ENCODE measurements at regions not wholly inside any gene's neighbourhood (a gene's known extent, or its start where the extent isn't known, plus 50 kb on each side); places are given as distances from the start of the nearest gene placed in this dataset.

GRCh38 chr2:177314722-177315264, 50.3 kb upstream of the NFE2L2 start:
- Histone ChIP-seq H3K4me1 (no peaks in the 10 kb centered on the region), H3K27me3 (no peaks in the 10 kb centered on the region), H3K9me3 (no peaks in the 10 kb centered on the region), H3K4me3 (ENCODE audit: low read depth, low read length) (no peak overlapping the region), H3K36me3 (no peaks in the 10 kb centered on the region)
- no peak for TF ChIP-seq CTCF (IDR thresholded peaks at IDR 0.05; ENCODE audit: low read depth, low read length)
- no peak for DNase-seq

- no peak for TF ChIP-seq CTCF (IDR thresholded peaks at IDR 0.05; ENCODE audit: low read depth, low read length)
- H3K4me3 ChIP-seq (ENCODE audit: low read depth, low read length) = no peak overlapping the region
Observed at GRCh38 chr2:177315364-177315763, 50.8 kb upstream of the NFE2L2 start.

GRCh38 chr2:177316756-177317155, 52.2 kb upstream of the NFE2L2 start:
- Histone ChIP-seq H3K27me3 (no peaks in the 10 kb centered on the region), H3K4me3 (ENCODE audit: low read depth, low read length) (no peak overlapping the region), H3K36me3 (no peaks in the 10 kb centered on the region), H3K9me3 (no peaks in the 10 kb centered on the region), H3K4me1 (no peaks in the 10 kb centered on the region)
- no peak for DNase-seq
- TF ChIP-seq CTCF (IDR thresholded peaks at IDR 0.05; ENCODE audit: low read depth, low read length) = no peak

More at GRCh38 chr2:177315364-177315763, 50.8 kb upstream of the NFE2L2 start:
- DNase-seq = no peak
- no peaks in the 10 kb centered on the region for H3K9me3 ChIP-seq
- H3K27me3 ChIP-seq = no peaks in the 10 kb centered on the region
- no peaks in the 10 kb centered on the region for H3K4me1 ChIP-seq
- H3K36me3 ChIP-seq = no peaks in the 10 kb centered on the region

- Histone ChIP-seq H3K36me3 (no peaks in the 10 kb centered on the region), H3K4me1 (no peaks in the 10 kb centered on the region), H3K27me3 (no peaks in the 10 kb centered on the region), H3K4me3 (ENCODE audit: low read depth, low read length) (no peak overlapping the region), H3K9me3 (no peaks in the 10 kb centered on the region)
- TF ChIP-seq CTCF (IDR thresholded peaks at IDR 0.05; ENCODE audit: low read depth, low read length) = no peak
- DNase-seq = no peak
Observed at GRCh38 chr2:177317443-177317842, 52.9 kb upstream of the NFE2L2 start.

- no peak for TF ChIP-seq CTCF (IDR thresholded peaks at IDR 0.05; ENCODE audit: low read depth, low read length)
- H3K4me1 ChIP-seq = no peaks in the 10 kb centered on the region
- no peaks in the 10 kb centered on the region for H3K9me3 ChIP-seq
- H3K4me3 ChIP-seq (ENCODE audit: low read depth, low read length) = no peak overlapping the region
- no peak for DNase-seq
- no peaks in the 10 kb centered on the region for H3K36me3 ChIP-seq
- no peaks in the 10 kb centered on the region for H3K27me3 ChIP-seq
Observed at GRCh38 chr2:177317857-177318256, 53.3 kb upstream of the NFE2L2 start.

- no peak overlapping the region for H3K4me3 ChIP-seq (ENCODE audit: low read depth, low read length)
- no peak for TF ChIP-seq CTCF (IDR thresholded peaks at IDR 0.05; ENCODE audit: low read depth, low read length)
- no peaks in the 10 kb centered on the region for H3K9me3 ChIP-seq
- H3K27me3 ChIP-seq = no peaks in the 10 kb centered on the region
- no peaks in the 10 kb centered on the region for H3K4me1 ChIP-seq
- DNase-seq = no peak
- H3K36me3 ChIP-seq = no peaks in the 10 kb centered on the region
Observed at GRCh38 chr2:177318613-177319012, 54.1 kb upstream of the NFE2L2 start.

All from BE2C (cell line).